Tibial nerve (tissue), 4 donors: ENCODE measurements at regions not wholly inside any gene's neighbourhood (a gene's known extent, or its start where the extent isn't known, plus 50 kb on each side); places are given as distances from the start of the nearest gene placed in this dataset.

Experiments
- EP300 ChIP-seq, 2 donors: sonication (generic); formaldehyde crosslinking; IDR thresholded peaks; one replicate each; pipeline ENCODE4 v1.6.1; 2017; ENCODE audit warnings: antibody characterized with exemption in 2 of 2, mild to moderate bottlenecking in 1 of 2
- POLR2A ChIP-seq, 2 donors: fragments of 450-650 bp; IDR thresholded peaks; one replicate each; pipeline ENCODE4 v1.6.1; 2017; ENCODE audit warnings: antibody characterized with exemption in 2 of 2, mild to moderate bottlenecking in 2 of 2, moderate library complexity in 2 of 2
- TF ChIP-seq, protein P1 (sequence below), 5 experiments: fragments of 200-600 bp in 3 of 5; fragments of 450-650 bp in 2 of 5; sonication (generic) in 3 of 5; IDR thresholded peaks; one replicate each; pipeline ENCODE4 v1.5.1; 2016 to 2019; ENCODE audit warnings: antibody characterized with exemption in 5 of 5, mild to moderate bottlenecking in 3 of 5, moderate library complexity in 2 of 5

DNA sequence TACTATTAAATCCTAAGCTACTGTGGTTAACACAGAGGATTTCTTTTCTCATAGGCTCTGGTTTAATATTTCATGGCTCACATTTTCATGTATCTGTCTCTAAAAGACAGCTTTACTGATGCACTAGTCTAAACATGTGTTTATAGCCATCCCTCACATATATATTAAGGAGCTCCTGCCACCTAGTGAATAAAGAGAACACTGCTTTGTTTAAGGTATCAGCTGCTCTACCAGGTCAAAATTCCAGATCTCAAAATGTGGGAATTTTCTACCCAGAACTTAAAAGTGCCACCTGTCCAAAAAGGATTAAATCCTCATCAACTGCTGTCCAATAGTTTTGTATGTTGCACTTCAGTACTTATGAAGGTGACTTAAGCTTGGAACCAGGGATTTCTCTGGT lies 188.5 kb upstream of the TEX13C start:
- TF ChIP-seq, protein P1, sequence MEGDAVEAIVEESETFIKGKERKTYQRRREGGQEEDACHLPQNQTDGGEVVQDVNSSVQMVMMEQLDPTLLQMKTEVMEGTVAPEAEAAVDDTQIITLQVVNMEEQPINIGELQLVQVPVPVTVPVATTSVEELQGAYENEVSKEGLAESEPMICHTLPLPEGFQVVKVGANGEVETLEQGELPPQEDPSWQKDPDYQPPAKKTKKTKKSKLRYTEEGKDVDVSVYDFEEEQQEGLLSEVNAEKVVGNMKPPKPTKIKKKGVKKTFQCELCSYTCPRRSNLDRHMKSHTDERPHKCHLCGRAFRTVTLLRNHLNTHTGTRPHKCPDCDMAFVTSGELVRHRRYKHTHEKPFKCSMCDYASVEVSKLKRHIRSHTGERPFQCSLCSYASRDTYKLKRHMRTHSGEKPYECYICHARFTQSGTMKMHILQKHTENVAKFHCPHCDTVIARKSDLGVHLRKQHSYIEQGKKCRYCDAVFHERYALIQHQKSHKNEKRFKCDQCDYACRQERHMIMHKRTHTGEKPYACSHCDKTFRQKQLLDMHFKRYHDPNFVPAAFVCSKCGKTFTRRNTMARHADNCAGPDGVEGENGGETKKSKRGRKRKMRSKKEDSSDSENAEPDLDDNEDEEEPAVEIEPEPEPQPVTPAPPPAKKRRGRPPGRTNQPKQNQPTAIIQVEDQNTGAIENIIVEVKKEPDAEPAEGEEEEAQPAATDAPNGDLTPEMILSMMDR (IDR thresholded peaks at IDR 0.05): no peak
- TF ChIP-seq POLR2A (IDR thresholded peaks at IDR 0.05) (no peak), EP300 (IDR thresholded peaks at IDR 0.05) (no peak)
